ENCODE measurements at regions not wholly inside any gene's neighbourhood (a gene's known extent, or its start where the extent isn't known, plus 50 kb on each side); places are given as distances from the start of the nearest gene placed in this dataset.

DNA sequence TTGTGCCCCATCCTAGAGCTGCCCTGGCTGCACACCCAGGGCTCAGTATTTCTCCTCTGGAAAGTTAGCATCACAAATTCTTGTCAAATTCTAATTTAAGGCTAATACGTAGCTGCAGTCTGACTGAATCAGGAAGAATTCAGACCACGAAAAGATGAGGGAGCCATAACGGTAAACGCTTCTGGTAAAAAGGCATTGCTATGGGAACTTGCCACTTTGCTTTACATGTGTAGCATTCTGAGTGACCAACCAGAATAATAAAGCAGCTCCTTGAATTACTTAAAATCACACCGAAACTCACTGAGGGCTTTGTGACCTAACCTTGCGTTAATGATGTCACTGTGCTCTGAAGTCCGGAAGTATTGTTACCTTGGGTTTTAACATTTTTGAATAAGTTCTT lies 286.6 kb upstream of the TMTC4 start:
- TF ChIP-seq, protein P1, sequence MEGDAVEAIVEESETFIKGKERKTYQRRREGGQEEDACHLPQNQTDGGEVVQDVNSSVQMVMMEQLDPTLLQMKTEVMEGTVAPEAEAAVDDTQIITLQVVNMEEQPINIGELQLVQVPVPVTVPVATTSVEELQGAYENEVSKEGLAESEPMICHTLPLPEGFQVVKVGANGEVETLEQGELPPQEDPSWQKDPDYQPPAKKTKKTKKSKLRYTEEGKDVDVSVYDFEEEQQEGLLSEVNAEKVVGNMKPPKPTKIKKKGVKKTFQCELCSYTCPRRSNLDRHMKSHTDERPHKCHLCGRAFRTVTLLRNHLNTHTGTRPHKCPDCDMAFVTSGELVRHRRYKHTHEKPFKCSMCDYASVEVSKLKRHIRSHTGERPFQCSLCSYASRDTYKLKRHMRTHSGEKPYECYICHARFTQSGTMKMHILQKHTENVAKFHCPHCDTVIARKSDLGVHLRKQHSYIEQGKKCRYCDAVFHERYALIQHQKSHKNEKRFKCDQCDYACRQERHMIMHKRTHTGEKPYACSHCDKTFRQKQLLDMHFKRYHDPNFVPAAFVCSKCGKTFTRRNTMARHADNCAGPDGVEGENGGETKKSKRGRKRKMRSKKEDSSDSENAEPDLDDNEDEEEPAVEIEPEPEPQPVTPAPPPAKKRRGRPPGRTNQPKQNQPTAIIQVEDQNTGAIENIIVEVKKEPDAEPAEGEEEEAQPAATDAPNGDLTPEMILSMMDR (IDR thresholded peaks at IDR 0.05; ENCODE audit: control extremely low read depth in 1 of 3, insufficient read depth in 1 of 3, low read depth in 1 of 3, low read length in 3 of 3) = no peak
- TF ChIP-seq TBP (IDR thresholded peaks at IDR 0.05; ENCODE audit: low read depth, low read length) (no peak), SIN3A (conservative IDR thresholded peaks at IDR 0.05 in 1 of 2, IDR thresholded peaks at IDR 0.05 in 1 of 2; ENCODE audit: low read depth in 1 of 2, low read length in 2 of 2) (no peak), SP1 (IDR thresholded peaks at IDR 0.05; ENCODE audit: low read depth, low read length) (no peak), TAF1 (IDR thresholded peaks at IDR 0.05; ENCODE audit: low read depth, low read length) (no peak), MAFK (IDR thresholded peaks at IDR 0.05; ENCODE audit: low read depth, low read length) (no peak), KDM1A (IDR thresholded peaks at IDR 0.05; ENCODE audit: borderline replicate concordance, low read length) (no peak), RAD21 (IDR thresholded peaks at IDR 0.05 in 1 of 2, conservative IDR thresholded peaks at IDR 0.05 in 1 of 2; ENCODE audit: low read depth in 2 of 2, low read length in 2 of 2) (no peak), EZH2 (IDR thresholded peaks at IDR 0.05; ENCODE audit: low read depth, low read length, severe bottlenecking) (no peak), MAX (IDR thresholded peaks at IDR 0.05) (no peak), SIX5 (IDR thresholded peaks at IDR 0.05; ENCODE audit: low read depth, low read length) (no peak), CREB1 (IDR thresholded peaks at IDR 0.05) (no peak), HDAC2 (IDR thresholded peaks at IDR 0.05; ENCODE audit: borderline replicate concordance in 1 of 2, low read depth in 2 of 2, low read length in 2 of 2) (no peak)
